Fibroblast of lung (primary cell): ENCODE measurements at regions not wholly inside any gene's neighbourhood (a gene's known extent, or its start where the extent isn't known, plus 50 kb on each side); places are given as distances from the start of the nearest gene placed in this dataset.

Experiments
- CTCF ChIP-seq, 2 donors: IDR thresholded peaks in 1 of 2; conservative IDR thresholded peaks in 1 of 2; 1 replicate in 1 of 2; 2 replicates in 1 of 2; pipeline ENCODE4 v1.5.1; 2011 to 2012; ENCODE audit warnings: low read length in 2 of 2, control low read depth in 1 of 2, inconsistent platforms in 1 of 2, low read depth in 1 of 2, mild to moderate bottlenecking in 1 of 2
- EZH2 ChIP-seq: IDR thresholded peaks from 2 replicates; pipeline ENCODE4 v1.5.1; 2012; ENCODE audit warnings: low read length, control low read depth, mild to moderate bottlenecking; ENCODE audit errors: missing control alignments

GRCh38 chr4:20383283-20383682 is 131.6 kb downstream of the SLIT2 start:
- TF ChIP-seq CTCF (conservative IDR thresholded peaks at IDR 0.05 in 1 of 2, IDR thresholded peaks at IDR 0.05 in 1 of 2; ENCODE audit: low read depth in 1 of 2, low read length in 2 of 2) (no peak), EZH2 (no peak)
